ENCODE measurements at regions not wholly inside any gene's neighbourhood (a gene's known extent, or its start where the extent isn't known, plus 50 kb on each side); places are given as distances from the start of the nearest gene placed in this dataset.

GRCh38 chr21:34192646-34193285 is 119.4 kb downstream of the MRPS6 start:
- no peaks in the 10 kb centered on the region for H3K27me3 ChIP-seq
- no peaks in the 10 kb centered on the region for H3K36me3 ChIP-seq
- no peak overlapping the region for H3K27ac ChIP-seq
- TF ChIP-seq EP300 (IDR thresholded peaks at IDR 0.05) (no peak), CTCF (IDR thresholded peaks at IDR 0.05) (no peak), POLR2A (IDR thresholded peaks at IDR 0.05) (no peak)
- no peaks in the 10 kb centered on the region for H3K4me1 ChIP-seq
- 79 to 88% methylated on average over 7 of the region's 7 CpGs for WGBS, 2 donors
- DNase-seq = no peak
- H3K9me3 ChIP-seq = no peaks in the 10 kb centered on the region
- intact Hi-C loops (cut with DNase I) = loop anchor here (5.0 kb wide), 1 partner anchor 50 kb away; no protein-coding TSS in a partner anchor
- H3K4me3 ChIP-seq = no peak overlapping the region

- WGBS, 2 donors = 47 to 70% methylated on average over 6 of the region's 6 CpGs
- no peak for DNase-seq
- Histone ChIP-seq H3K4me3 (no peak overlapping the region), H3K9me3 (no peaks in the 10 kb centered on the region), H3K27me3 (no peaks in the 10 kb centered on the region), H3K36me3 (no peaks in the 10 kb centered on the region), H3K27ac (no peak overlapping the region), H3K4me1 (peaks cover 0 to 14% (median 12%) of the 10 kb centered on the region in 4 donors)
- TF ChIP-seq EP300 (IDR thresholded peaks at IDR 0.05) = no peak
- TF ChIP-seq CTCF (IDR thresholded peaks at IDR 0.05) = no peak
- no peak for TF ChIP-seq POLR2AphosphoS5 (IDR thresholded peaks at IDR 0.05)
- no peak for TF ChIP-seq POLR2A (IDR thresholded peaks at IDR 0.05)
- intact Hi-C loops (cut with DNase I) = no loop called here
Observed at GRCh38 chr21:34195335-34195734, 122.0 kb downstream of the MRPS6 start.

GRCh38 chr21:34196996-34197395 is 123.6 kb downstream of the MRPS6 start:
- intact Hi-C loops (cut with DNase I) = no loop called here
- peaks cover 0 to 29% (median 26%) of the 10 kb centered on the region in 4 donors for H3K4me1 ChIP-seq

GRCh38 chr21:34197561-34197960 is 124.2 kb downstream of the MRPS6 start:
- intact Hi-C loops (cut with DNase I) = no loop called here
- H3K4me1 ChIP-seq = peaks cover 0 to 35% (median 32%) of the 10 kb centered on the region in 4 donors
- no peaks in the 10 kb centered on the region for H3K27me3 ChIP-seq
- no peaks in the 10 kb centered on the region for H3K9me3 ChIP-seq
- no peak overlapping the region for H3K4me3 ChIP-seq
- 89 to 95% methylated on average over 3 of the region's 3 CpGs for WGBS, 2 donors
- no peak for DNase-seq
- TF ChIP-seq EP300 (IDR thresholded peaks at IDR 0.05) = no peak
- no peak for TF ChIP-seq CTCF (IDR thresholded peaks at IDR 0.05)
- no peak for TF ChIP-seq POLR2AphosphoS5 (IDR thresholded peaks at IDR 0.05)
- no peak for TF ChIP-seq POLR2A (IDR thresholded peaks at IDR 0.05)
- no peaks in the 10 kb centered on the region for H3K36me3 ChIP-seq
- H3K27ac ChIP-seq = no peak overlapping the region

More at GRCh38 chr21:34196996-34197395, 123.6 kb downstream of the MRPS6 start:
- TF ChIP-seq EP300 (IDR thresholded peaks at IDR 0.05) (no peak), POLR2AphosphoS5 (IDR thresholded peaks at IDR 0.05) (no peak), CTCF (IDR thresholded peaks at IDR 0.05) (no peak), POLR2A (IDR thresholded peaks at IDR 0.05) (no peak)
- no peak overlapping the region for H3K27ac ChIP-seq
- H3K36me3 ChIP-seq = no peaks in the 10 kb centered on the region
- H3K27me3 ChIP-seq = no peaks in the 10 kb centered on the region
- DNase-seq = no peak
- no peak overlapping the region for H3K4me3 ChIP-seq
- WGBS, 2 donors = 93 to 96% methylated on average over 6 of the region's 6 CpGs
- H3K9me3 ChIP-seq = no peaks in the 10 kb centered on the region

All from sigmoid colon (tissue), 6 donors.